ENCODE measurements at regions not wholly inside any gene's neighbourhood (a gene's known extent, or its start where the extent isn't known, plus 50 kb on each side); places are given as distances from the start of the nearest gene placed in this dataset.

DNA sequence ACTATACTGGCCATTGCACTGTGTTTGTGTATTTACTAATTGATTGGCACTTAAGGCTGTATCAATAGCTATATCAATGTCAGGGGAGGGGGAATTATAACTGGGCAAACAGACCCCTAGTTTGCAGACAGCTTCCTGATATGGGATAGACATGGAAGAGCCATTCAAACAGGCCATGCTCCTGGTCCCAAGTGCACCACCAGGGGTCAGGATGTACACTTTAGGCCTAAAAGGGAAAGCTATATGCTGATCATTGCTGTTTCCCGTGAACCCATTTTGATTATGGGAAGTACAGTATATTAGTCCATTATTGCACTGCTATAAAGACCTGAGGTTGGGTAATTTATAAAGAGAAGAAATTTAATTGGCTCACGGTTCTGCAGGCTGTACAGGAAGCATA lies 124.9 kb upstream of the BACE2 start:
- TF ChIP-seq POLR2A (IDR thresholded peaks at IDR 0.05; ENCODE audit: low read length) (no peak), GATA1 (IDR thresholded peaks at IDR 0.05; ENCODE audit: low read depth, low read length) (no peak)
- peak in 1 of 2 experiments; percentile 5 for DNase-seq

DNA sequence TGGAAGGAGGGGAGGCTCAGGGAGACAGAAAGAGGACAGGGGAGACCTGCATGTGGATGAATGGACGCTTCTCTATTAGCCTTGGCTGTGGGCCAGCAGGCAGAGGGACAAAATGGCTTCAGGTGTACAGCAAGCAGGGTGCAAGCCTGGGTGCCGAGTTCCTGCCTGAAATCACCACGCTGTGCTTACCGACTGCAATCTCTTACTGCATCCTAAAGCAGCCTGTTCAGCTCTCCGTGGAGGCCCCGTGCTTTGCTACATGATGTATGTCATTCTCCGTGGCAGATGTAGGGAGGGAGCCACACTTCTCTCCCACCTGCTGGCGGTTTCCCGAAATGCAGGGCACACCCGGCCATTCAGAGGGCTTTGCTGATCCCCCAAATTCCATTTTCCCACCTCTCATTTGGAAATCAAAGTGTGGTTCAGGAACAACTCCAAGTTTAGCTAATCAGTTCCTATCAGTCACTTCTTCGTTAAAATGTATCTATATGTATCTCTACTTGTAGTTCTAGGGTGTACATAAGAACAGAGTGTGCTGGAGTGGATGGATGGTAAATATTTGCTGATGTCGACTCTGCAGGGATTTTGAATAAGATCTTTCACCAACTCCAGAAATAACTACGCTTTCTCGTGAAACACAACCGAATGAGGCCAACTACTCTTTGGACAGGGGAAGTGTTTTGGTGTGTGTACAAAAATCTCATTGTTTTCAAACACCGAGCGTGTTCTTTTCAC lies 122.3 kb upstream of the BACE2 start:
- DNase-seq = peak in 1 of 2 experiments; percentile 1

DNA sequence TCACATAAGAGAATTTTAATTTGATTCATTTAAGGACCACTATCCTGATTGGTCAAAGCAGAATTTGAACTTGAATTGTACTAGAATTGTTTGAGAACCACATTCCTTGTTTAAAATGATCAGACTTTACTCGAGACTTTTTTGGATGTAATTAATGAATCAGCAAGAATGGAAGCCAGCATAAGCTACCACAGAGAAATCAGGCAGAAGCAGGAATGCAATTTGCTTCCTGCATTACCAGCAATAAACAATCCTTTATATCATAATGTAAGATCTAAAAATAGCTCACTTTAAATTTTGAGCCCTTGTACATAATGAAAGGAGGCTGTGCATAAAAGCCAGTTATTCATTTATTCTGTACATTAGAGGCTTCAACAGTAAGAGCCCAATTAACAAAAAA lies 119.8 kb upstream of the BACE2 start:
- no peak for TF ChIP-seq POLR2A (IDR thresholded peaks at IDR 0.05; ENCODE audit: low read length)
- no peak for TF ChIP-seq GATA1 (IDR thresholded peaks at IDR 0.05; ENCODE audit: low read depth, low read length)
- DNase-seq = no peak

More for the DNA sequence above, 122.3 kb upstream of the BACE2 start:
- TF ChIP-seq GATA1 (IDR thresholded peaks at IDR 0.05; ENCODE audit: low read depth, low read length) = no peak

DNA sequence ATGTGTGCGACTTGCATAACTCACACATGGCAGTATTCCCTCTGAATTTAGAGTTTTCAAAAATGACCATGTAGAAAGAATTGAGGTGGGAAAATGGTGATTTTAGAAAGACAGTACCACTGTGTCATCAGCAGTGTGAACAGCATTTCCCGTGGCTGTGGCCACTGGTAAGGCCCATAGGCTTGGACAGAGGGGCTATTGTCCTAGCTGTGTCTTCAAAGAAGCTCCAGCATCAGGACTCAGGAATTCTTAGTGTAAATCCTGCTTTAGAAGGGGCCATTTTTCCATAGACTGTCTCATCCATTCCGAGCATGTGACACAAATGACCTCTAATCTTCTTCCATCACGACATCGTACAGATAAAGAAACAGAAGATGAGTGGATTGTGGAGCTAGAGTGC lies 119.3 kb upstream of the BACE2 start:
- DNase-seq = no peak
- no peak for TF ChIP-seq GATA1 (IDR thresholded peaks at IDR 0.05; ENCODE audit: low read depth, low read length)
- no peak for TF ChIP-seq POLR2A (IDR thresholded peaks at IDR 0.05; ENCODE audit: low read length)

DNA sequence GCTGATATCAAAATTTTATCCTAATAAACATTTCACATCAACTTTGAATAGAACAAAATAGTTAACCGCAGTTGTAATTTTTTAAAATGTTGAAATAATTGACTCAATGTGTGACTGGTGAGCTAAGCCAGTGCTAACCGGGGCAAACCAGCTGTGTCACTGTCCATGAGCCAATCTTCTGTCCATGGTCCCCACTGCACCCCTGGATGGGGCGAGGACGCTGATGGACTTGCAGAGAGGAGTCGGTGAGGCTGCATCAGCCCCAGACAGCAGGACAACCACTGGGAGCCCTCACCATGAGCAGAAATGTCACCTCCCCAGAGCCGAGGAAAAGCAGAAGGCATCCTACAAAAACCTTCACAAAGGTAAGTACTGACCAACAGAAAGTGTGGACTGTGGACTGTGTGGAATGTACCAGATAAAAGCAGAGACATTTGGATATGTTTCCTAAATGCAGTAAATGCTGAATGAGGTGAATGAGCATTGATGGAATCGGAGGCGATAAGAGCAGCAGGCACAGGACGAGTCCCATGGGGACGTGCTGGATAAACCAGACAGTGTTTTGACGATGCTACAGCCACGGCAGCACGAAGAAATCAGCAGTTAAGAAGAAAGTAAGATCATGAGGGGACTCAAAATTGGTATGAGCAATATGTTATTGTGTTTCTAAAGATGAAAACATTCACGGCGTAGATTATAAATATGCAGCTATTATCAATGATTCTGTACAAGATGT lies 115.0 kb upstream of the BACE2 start:
- TF ChIP-seq POLR2A (IDR thresholded peaks at IDR 0.05; ENCODE audit: low read length) = no peak
- no peak for TF ChIP-seq GATA1 (IDR thresholded peaks at IDR 0.05; ENCODE audit: low read depth, low read length)
- DNase-seq = no peak

- TF ChIP-seq GATA1 (IDR thresholded peaks at IDR 0.05; ENCODE audit: low read depth, low read length) (no peak), POLR2A (IDR thresholded peaks at IDR 0.05; ENCODE audit: low read length) (no peak)
- no peak for DNase-seq
Observed at GRCh38 chr21:41054018-41054578, 113.9 kb upstream of the BACE2 start.

- DNase-seq = no peak
- TF ChIP-seq GATA1 (IDR thresholded peaks at IDR 0.05; ENCODE audit: low read depth, low read length) (no peak), POLR2A (IDR thresholded peaks at IDR 0.05; ENCODE audit: low read length) (no peak)
Observed at GRCh38 chr21:41055266-41055665, 112.7 kb upstream of the BACE2 start.

- TF ChIP-seq POLR2A (IDR thresholded peaks at IDR 0.05; ENCODE audit: low read length) (no peak), GATA1 (IDR thresholded peaks at IDR 0.05; ENCODE audit: low read depth, low read length) (no peak)
Observed at GRCh38 chr21:41059871-41060270, 108.1 kb upstream of the BACE2 start.

DNA sequence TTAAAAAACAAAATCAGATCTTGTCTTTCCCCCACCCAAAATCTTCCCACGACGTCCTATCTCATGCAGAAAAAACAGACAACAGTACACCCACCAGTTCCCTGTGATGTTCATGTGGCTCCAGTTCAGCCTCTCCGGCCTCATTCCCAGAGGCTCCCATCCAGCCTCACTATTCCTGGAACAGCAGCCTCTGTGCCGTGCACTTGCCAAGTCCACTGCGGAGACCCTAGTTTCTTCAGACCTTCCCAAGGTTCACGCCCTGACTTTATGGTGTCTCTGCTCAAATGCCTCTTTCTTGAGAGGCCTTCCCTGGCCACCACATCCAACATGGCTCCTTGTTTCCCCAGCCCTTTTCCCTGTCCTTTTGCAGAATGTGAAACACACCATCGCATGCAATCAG lies 106.3 kb upstream of the BACE2 start:
- no peak for TF ChIP-seq POLR2A (IDR thresholded peaks at IDR 0.05; ENCODE audit: low read length)
- no peak for TF ChIP-seq GATA1 (IDR thresholded peaks at IDR 0.05; ENCODE audit: low read depth, low read length)
- DNase-seq = no peak

More at GRCh38 chr21:41059871-41060270, 108.1 kb upstream of the BACE2 start:
- DNase-seq = no peak

GRCh38 chr21:41064334-41064791 lies 103.6 kb upstream of the BACE2 start:
- TF ChIP-seq POLR2A (IDR thresholded peaks at IDR 0.05; ENCODE audit: low read length) = no peak
- no peak for TF ChIP-seq GATA1 (IDR thresholded peaks at IDR 0.05; ENCODE audit: low read depth, low read length)
- DNase-seq = no peak

- DNase-seq = no peak
- no peak for TF ChIP-seq POLR2A (IDR thresholded peaks at IDR 0.05; ENCODE audit: low read length)
- TF ChIP-seq GATA1 (IDR thresholded peaks at IDR 0.05; ENCODE audit: low read depth, low read length) = no peak
Observed at GRCh38 chr21:41064951-41065350, 103.0 kb upstream of the BACE2 start.

GRCh38 chr21:41065539-41065938 lies 102.4 kb upstream of the BACE2 start:
- DNase-seq = peak in 1 of 2 experiments; percentile 29
- no peak for TF ChIP-seq POLR2A (IDR thresholded peaks at IDR 0.05; ENCODE audit: low read length)
- no peak for TF ChIP-seq GATA1 (IDR thresholded peaks at IDR 0.05; ENCODE audit: low read depth, low read length)

DNA sequence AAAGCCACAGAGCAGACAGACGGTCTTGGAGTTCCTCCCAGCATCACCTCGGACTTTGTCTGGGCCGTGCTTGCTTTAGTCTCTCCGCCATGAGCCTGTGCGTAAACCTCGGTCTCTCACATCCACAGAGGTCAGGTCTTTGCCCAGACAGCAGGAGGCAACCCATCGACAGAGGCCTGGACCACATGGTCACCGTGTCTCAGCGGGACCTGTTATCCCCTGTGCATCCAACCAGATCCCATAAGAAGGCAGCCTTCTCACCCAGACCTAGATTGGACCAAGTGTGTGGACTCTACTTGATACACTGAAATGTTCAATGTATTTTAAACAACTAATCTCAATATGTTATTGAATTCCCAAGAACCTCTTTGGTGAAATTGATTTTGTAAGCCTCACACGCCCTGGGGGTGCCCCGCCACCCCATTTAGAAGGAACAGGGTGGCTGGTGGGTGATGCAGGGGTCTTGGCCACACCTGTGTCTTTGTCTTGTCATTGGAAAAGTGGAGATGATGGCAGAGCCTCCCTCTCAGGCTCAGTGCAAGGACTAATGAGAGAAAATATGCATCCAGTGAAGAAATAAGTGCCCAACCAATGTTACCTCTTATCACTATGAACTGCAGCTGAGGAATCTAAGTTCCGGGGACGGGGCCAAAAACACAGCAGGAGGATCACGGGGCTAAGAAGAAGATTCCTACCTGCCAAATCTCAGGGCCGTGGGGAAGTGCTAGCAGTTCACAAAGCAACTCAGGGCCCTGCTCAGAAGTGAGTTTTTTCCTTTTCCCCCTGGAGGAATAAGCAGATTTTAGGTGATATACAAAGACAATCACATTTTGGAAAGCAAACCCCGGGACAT lies 101.6 kb upstream of the BACE2 start:
- TF ChIP-seq POLR2A (IDR thresholded peaks at IDR 0.05; ENCODE audit: low read length) (no peak), GATA1 (IDR thresholded peaks at IDR 0.05; ENCODE audit: low read depth, low read length) (no peak)
- no peak for DNase-seq

GRCh38 chr21:41067709-41068108 lies 100.3 kb upstream of the BACE2 start:
- no peak for DNase-seq
- TF ChIP-seq GATA1 (IDR thresholded peaks at IDR 0.05; ENCODE audit: low read depth, low read length) (no peak), POLR2A (IDR thresholded peaks at IDR 0.05; ENCODE audit: low read length) (no peak)

Measured in erythroblast (primary cell).